ENCODE measurements at regions not wholly inside any gene's neighbourhood (a gene's known extent, or its start where the extent isn't known, plus 50 kb on each side); places are given as distances from the start of the nearest gene placed in this dataset.

- Histone ChIP-seq H3K4me1 (no peaks in the 10 kb centered on the region), H3K27ac (replicated peaks in 1 of 4) (no peak overlapping the region), H3K9me3 (peaks cover 0 to 18% (median 8%) of the 10 kb centered on the region in 4 donors), H3K27me3 (no peaks in the 10 kb centered on the region), H3K4me3 (no peak overlapping the region), H3K36me3 (no peaks in the 10 kb centered on the region)
- intact Hi-C loops (cut with DNase I) = no loop called here
- no peak for DNase-seq (ENCODE audit: extremely low spot score)
- TF ChIP-seq CTCF (IDR thresholded peaks at IDR 0.05) = no peak
- no peak for TF ChIP-seq POLR2A (IDR thresholded peaks at IDR 0.05; ENCODE audit: low read depth)
- no peak for TF ChIP-seq EP300 (IDR thresholded peaks at IDR 0.05)
- no peak for TF ChIP-seq POLR2AphosphoS5 (IDR thresholded peaks at IDR 0.05)
Observed at GRCh38 chr6:22621701-22622100, 52.3 kb downstream of the HDGFL1 start.

GRCh38 chr6:22622351-22622750, 53.0 kb downstream of the HDGFL1 start:
- H3K36me3 ChIP-seq = no peaks in the 10 kb centered on the region
- no peak overlapping the region for H3K4me3 ChIP-seq
- H3K4me1 ChIP-seq = no peaks in the 10 kb centered on the region
- no peak for TF ChIP-seq POLR2A (IDR thresholded peaks at IDR 0.05; ENCODE audit: low read depth)
- no peak for TF ChIP-seq EP300 (IDR thresholded peaks at IDR 0.05)
- no peak for TF ChIP-seq CTCF (IDR thresholded peaks at IDR 0.05)
- TF ChIP-seq POLR2AphosphoS5 (IDR thresholded peaks at IDR 0.05) = no peak
- no peak overlapping the region for H3K27ac ChIP-seq (replicated peaks in 1 of 4)
- peaks cover 0 to 15% (median 8%) of the 10 kb centered on the region in 4 donors for H3K9me3 ChIP-seq
- no peaks in the 10 kb centered on the region for H3K27me3 ChIP-seq
- no peak for DNase-seq (ENCODE audit: extremely low spot score)
- intact Hi-C loops (cut with DNase I) = no loop called here

GRCh38 chr6:22622813-22623212, 53.4 kb downstream of the HDGFL1 start:
- no peak for DNase-seq (ENCODE audit: extremely low spot score)
- no peaks in the 10 kb centered on the region for H3K27me3 ChIP-seq
- TF ChIP-seq POLR2A (IDR thresholded peaks at IDR 0.05; ENCODE audit: low read depth) = no peak
- no peaks in the 10 kb centered on the region for H3K36me3 ChIP-seq
- intact Hi-C loops (cut with DNase I) = no loop called here
- WGBS = 93% methylated on average over 3 of the region's 3 CpGs
- H3K4me1 ChIP-seq = no peaks in the 10 kb centered on the region
- no peak overlapping the region for H3K27ac ChIP-seq (replicated peaks in 1 of 4)
- no peak overlapping the region for H3K4me3 ChIP-seq
- peaks cover 0 to 11% (median 7%) of the 10 kb centered on the region in 4 donors for H3K9me3 ChIP-seq

- no peak overlapping the region for H3K27ac ChIP-seq (replicated peaks in 1 of 4)
- H3K4me1 ChIP-seq = peaks cover 0 to 7% (median 0%) of the 10 kb centered on the region in 4 donors
- no peak for TF ChIP-seq EP300 (IDR thresholded peaks at IDR 0.05)
- no peaks in the 10 kb centered on the region for H3K27me3 ChIP-seq
- no peaks in the 10 kb centered on the region for H3K36me3 ChIP-seq
- H3K9me3 ChIP-seq = peaks cover 0 to 8% (median 5%) of the 10 kb centered on the region in 4 donors
- 90% methylated on average over 2 of the region's 2 CpGs for WGBS
- intact Hi-C loops (cut with DNase I) = no loop called here
- no peak overlapping the region for H3K4me3 ChIP-seq
- no peak for DNase-seq (ENCODE audit: extremely low spot score)
Observed at GRCh38 chr6:22627644-22628043, 58.3 kb downstream of the HDGFL1 start.

GRCh38 chr6:22631091-22631490, 61.7 kb downstream of the HDGFL1 start:
- DNase-seq (ENCODE audit: extremely low spot score) = no peak
- WGBS = 37% methylated on average over 2 of the region's 2 CpGs
- no peaks in the 10 kb centered on the region for H3K36me3 ChIP-seq
- intact Hi-C loops (cut with DNase I) = no loop called here
- TF ChIP-seq POLR2AphosphoS5 (IDR thresholded peaks at IDR 0.05) = no peak
- H3K4me1 ChIP-seq = peaks cover 0 to 7% (median 0%) of the 10 kb centered on the region in 4 donors
- peaks cover 0 to 5% (median 5%) of the 10 kb centered on the region in 4 donors for H3K9me3 ChIP-seq
- no peak overlapping the region for H3K4me3 ChIP-seq
- H3K27me3 ChIP-seq = no peaks in the 10 kb centered on the region
- H3K27ac ChIP-seq (replicated peaks in 1 of 4) = no peak overlapping the region

GRCh38 chr6:22632581-22633145, 63.3 kb downstream of the HDGFL1 start:
- Histone ChIP-seq H3K4me1 (peaks cover 0 to 7% (median 0%) of the 10 kb centered on the region in 4 donors), H3K4me3 (no peak overlapping the region), H3K9me3 (no peaks in the 10 kb centered on the region), H3K27ac (replicated peaks in 1 of 4) (no peak overlapping the region), H3K36me3 (no peaks in the 10 kb centered on the region), H3K27me3 (no peaks in the 10 kb centered on the region)
- intact Hi-C loops (cut with DNase I) = no loop called here
- no peak for DNase-seq (ENCODE audit: extremely low spot score)
- WGBS = 96% methylated on average over 2 of the region's 2 CpGs
- no peak for TF ChIP-seq POLR2AphosphoS5 (IDR thresholded peaks at IDR 0.05)
- TF ChIP-seq POLR2A (IDR thresholded peaks at IDR 0.05; ENCODE audit: low read depth) = no peak
- no peak for TF ChIP-seq EP300 (IDR thresholded peaks at IDR 0.05)
- no peak for TF ChIP-seq CTCF (IDR thresholded peaks at IDR 0.05)

All from esophagus muscularis mucosa (tissue), 4 donors.